ENCODE measurements at regions not wholly inside any gene's neighbourhood (a gene's known extent, or its start where the extent isn't known, plus 50 kb on each side); places are given as distances from the start of the nearest gene placed in this dataset.

DNA sequence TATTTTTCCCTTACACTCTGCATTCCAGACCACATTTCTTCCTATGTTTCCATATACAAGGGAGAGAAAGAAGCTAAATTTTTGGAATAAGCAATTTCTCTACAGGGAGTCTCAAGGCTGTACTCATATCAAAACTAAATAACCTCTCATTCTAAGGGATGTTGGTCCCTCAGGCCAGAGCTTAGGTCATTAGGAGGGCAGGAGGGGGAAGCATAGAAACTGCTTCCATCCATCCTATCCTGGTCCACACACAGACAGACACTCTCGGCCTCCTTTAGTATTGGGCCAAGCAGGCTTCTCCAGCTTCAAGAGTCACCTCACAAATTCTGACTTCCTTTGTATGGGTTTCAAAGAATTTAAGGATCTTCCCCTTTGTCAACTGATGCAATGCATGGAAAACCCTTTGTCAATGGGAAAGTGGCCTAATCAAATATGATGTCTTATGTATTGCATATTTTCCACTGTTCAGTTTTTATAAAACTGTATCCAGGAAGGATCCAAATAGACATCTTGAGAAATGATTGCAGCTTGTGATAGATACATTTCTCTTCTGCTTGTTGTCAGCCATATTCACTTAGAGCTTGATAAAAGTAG is 140.7 kb upstream of the RARB start:
- TF ChIP-seq, protein P1, sequence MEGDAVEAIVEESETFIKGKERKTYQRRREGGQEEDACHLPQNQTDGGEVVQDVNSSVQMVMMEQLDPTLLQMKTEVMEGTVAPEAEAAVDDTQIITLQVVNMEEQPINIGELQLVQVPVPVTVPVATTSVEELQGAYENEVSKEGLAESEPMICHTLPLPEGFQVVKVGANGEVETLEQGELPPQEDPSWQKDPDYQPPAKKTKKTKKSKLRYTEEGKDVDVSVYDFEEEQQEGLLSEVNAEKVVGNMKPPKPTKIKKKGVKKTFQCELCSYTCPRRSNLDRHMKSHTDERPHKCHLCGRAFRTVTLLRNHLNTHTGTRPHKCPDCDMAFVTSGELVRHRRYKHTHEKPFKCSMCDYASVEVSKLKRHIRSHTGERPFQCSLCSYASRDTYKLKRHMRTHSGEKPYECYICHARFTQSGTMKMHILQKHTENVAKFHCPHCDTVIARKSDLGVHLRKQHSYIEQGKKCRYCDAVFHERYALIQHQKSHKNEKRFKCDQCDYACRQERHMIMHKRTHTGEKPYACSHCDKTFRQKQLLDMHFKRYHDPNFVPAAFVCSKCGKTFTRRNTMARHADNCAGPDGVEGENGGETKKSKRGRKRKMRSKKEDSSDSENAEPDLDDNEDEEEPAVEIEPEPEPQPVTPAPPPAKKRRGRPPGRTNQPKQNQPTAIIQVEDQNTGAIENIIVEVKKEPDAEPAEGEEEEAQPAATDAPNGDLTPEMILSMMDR (IDR thresholded peaks at IDR 0.05) = no peak
- TF ChIP-seq POLR2AphosphoS5 (IDR thresholded peaks at IDR 0.05; ENCODE audit: insufficient read depth in 1 of 2, low read depth in 1 of 2) (no peak), POLR2A (IDR thresholded peaks at IDR 0.05) (no peak)
